Mammary epithelial cell (primary cell): ENCODE measurements at regions not wholly inside any gene's neighbourhood (a gene's known extent, or its start where the extent isn't known, plus 50 kb on each side); places are given as distances from the start of the nearest gene placed in this dataset.

Experiments used
- EZH2 ChIP-seq: IDR thresholded peaks from 2 replicates; pipeline ENCODE4 v1.6.1; 2012; ENCODE audit warnings: low read length, inconsistent platforms, borderline replicate concordance
- TF ChIP-seq, protein P1 (sequence below), 2 donors: IDR thresholded peaks in 1 of 2; conservative IDR thresholded peaks in 1 of 2; 2 replicates each; pipeline ENCODE4 v1.5.1; 2011 to 2012; ENCODE audit warnings: inconsistent platforms in 2 of 2, low read length in 2 of 2, mild to moderate bottlenecking in 2 of 2, control low read depth in 1 of 2, low read depth in 1 of 2; ENCODE audit not compliant: insufficient read depth in 1 of 2; ENCODE audit errors: extremely low read depth in 1 of 2

- TF ChIP-seq, protein P1, sequence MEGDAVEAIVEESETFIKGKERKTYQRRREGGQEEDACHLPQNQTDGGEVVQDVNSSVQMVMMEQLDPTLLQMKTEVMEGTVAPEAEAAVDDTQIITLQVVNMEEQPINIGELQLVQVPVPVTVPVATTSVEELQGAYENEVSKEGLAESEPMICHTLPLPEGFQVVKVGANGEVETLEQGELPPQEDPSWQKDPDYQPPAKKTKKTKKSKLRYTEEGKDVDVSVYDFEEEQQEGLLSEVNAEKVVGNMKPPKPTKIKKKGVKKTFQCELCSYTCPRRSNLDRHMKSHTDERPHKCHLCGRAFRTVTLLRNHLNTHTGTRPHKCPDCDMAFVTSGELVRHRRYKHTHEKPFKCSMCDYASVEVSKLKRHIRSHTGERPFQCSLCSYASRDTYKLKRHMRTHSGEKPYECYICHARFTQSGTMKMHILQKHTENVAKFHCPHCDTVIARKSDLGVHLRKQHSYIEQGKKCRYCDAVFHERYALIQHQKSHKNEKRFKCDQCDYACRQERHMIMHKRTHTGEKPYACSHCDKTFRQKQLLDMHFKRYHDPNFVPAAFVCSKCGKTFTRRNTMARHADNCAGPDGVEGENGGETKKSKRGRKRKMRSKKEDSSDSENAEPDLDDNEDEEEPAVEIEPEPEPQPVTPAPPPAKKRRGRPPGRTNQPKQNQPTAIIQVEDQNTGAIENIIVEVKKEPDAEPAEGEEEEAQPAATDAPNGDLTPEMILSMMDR (conservative IDR thresholded peaks at IDR 0.05 in 1 of 2, IDR thresholded peaks at IDR 0.05 in 1 of 2; ENCODE audit: extremely low read depth in 1 of 2, insufficient read depth in 1 of 2, low read depth in 1 of 2, low read length in 2 of 2): no peak
- no peak for TF ChIP-seq EZH2
Measured at GRCh38 chr10:80000541-80000940, 51.6 kb upstream of the SFTPD start.
